Mucosa of descending colon (tissue), 3 donors: ENCODE measurements at regions not wholly inside any gene's neighbourhood (a gene's known extent, or its start where the extent isn't known, plus 50 kb on each side); places are given as distances from the start of the nearest gene placed in this dataset.

Experiments
- ATAC-seq: fragments of 200-7000 bp; cut with Tn5 transposase; one replicate; pipeline ENCODE4 v1.9.1; 2020; ENCODE audit warnings: mild to moderate bottlenecking, moderate library complexity
- DNase-seq, 3 donors: peaks; one replicate each; pipeline ENCODE4 v3.0.0-alpha.2; 2020
- H3K36me3 ChIP-seq: fragments of 200-600 bp; one replicate; pipeline ENCODE4 v1.8.0; 2021; ENCODE audit warnings: low read depth, mild to moderate bottlenecking
- H3K4me1 ChIP-seq: fragments of 200-600 bp; one replicate; pipeline ENCODE4 v1.8.0; 2021; ENCODE audit warnings: low read depth, mild to moderate bottlenecking
- H3K4me3 ChIP-seq: fragments of 200-600 bp; one replicate; pipeline ENCODE4 v1.8.0; 2021; ENCODE audit warnings: mild to moderate bottlenecking
- H3K9me3 ChIP-seq: fragments of 200-600 bp; one replicate; pipeline ENCODE4 v1.8.0; 2021; ENCODE audit warnings: mild to moderate bottlenecking
- CTCF ChIP-seq: fragments of 200-600 bp; IDR thresholded peaks from one replicate; pipeline ENCODE4 v1.8.0; 2022; ENCODE audit warnings: antibody characterized with exemption, mild to moderate bottlenecking
- intact Hi-C, 2 donors: fragments of 100-400 bp; cut with DNase I in 1 of 2; cut with micrococcal nuclease in 1 of 2; formaldehyde crosslinking; loops; one replicate each; pipeline versions ENCODE4 v1.11.0 to v1.11.1; 2022; cut with DNase I, micrococcal nuclease
- donor health status: DM: no; HTN: no; CAD: no; lungs with moderate emphysema.
- donor health status: DM: no; HTN: no; CAD: no.
- donor health status: DM: no; HTN: yes; CAD: no.

- no peaks in the 10 kb centered on the region for H3K36me3 ChIP-seq
- H3K9me3 ChIP-seq = no peaks in the 10 kb centered on the region
- intact Hi-C loops = no loop called here
- H3K4me1 ChIP-seq = no peaks in the 10 kb centered on the region
- DNase-seq = no peak
- no peak for ATAC-seq
- TF ChIP-seq CTCF = no peak
- no peak overlapping the region for H3K4me3 ChIP-seq
Observed at GRCh38 chr2:39530411-39530866, 93.4 kb upstream of the MAP4K3 start.

DNA sequence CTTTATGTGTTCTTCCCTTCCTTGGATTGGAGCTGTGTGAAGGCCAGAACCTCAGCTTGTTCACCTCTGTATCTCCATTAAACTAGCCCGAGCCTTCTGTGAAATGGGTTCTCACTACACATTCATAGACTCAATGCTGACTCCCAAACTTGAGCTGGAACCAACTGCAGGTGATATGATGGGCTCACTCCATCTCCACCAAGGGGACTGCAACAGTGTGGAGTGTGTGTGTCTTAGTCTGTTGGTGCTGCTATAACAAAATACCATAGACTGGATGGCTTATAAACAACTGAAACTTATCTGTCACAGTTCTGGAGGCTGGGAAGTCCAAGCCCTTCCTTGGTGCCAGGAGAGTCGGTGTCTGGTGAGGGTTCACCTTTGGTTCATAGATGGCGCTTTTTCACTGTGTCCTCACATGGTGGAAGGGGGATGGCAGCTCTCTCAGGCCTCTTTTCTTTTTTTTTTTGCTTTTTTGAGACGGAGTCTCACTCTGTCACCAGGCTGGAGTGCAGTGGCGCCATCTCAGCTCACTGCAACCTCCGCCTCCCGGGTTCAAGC is 94.2 kb upstream of the MAP4K3 start:
- DNase-seq = no peak
- intact Hi-C loops = no loop called here
- ATAC-seq = no peak
- Histone ChIP-seq H3K4me3 (no peak overlapping the region), H3K4me1 (no peaks in the 10 kb centered on the region), H3K36me3 (no peaks in the 10 kb centered on the region), H3K9me3 (no peaks in the 10 kb centered on the region)
- TF ChIP-seq CTCF = no peak

GRCh38 chr2:39532933-39533332 is 95.8 kb upstream of the MAP4K3 start:
- Histone ChIP-seq H3K4me1 (no peaks in the 10 kb centered on the region), H3K4me3 (no peak overlapping the region), H3K9me3 (no peaks in the 10 kb centered on the region), H3K36me3 (no peaks in the 10 kb centered on the region)
- intact Hi-C loops = no loop called here
- TF ChIP-seq CTCF = no peak
- ATAC-seq = no peak
- no peak for DNase-seq

- ATAC-seq = no peak
- TF ChIP-seq CTCF = no peak
- Histone ChIP-seq H3K4me3 (no peak overlapping the region), H3K9me3 (no peaks in the 10 kb centered on the region), H3K4me1 (no peaks in the 10 kb centered on the region), H3K36me3 (no peaks in the 10 kb centered on the region)
- DNase-seq = no peak
- intact Hi-C loops = no loop called here
Observed at GRCh38 chr2:39534095-39534711, 97.1 kb upstream of the MAP4K3 start.

DNA sequence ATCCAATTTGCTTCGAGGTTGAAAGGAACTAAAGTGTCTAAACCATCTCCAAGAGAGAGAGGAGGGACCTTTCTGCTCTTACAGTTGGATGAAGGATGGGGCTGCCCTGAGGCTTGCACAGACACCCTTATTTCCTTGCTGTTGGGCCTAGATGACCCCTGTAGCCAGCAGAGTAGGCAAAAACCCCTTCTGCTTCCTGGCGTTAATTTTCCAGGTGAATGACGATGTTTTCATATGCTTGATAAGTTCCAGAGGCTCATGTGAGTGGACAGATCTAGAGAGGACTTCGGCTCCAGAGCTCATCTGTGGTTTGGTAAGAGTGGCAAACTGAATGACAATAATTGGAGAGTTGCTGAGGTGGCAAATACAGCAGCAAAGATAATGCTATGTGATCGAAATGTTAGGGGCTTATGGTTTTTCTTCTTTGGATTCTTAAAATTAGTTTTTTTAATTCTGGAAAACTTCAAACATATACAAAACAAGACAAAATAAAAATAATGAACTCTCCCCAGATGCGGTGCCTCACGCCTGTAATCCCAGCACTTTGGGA is 98.6 kb upstream of the MAP4K3 start:
- no peak overlapping the region for H3K4me3 ChIP-seq
- no peak for ATAC-seq
- H3K36me3 ChIP-seq = no peaks in the 10 kb centered on the region
- H3K4me1 ChIP-seq = no peaks in the 10 kb centered on the region
- no peak for DNase-seq
- intact Hi-C loops = no loop called here
- TF ChIP-seq CTCF = no peak
- H3K9me3 ChIP-seq = no peaks in the 10 kb centered on the region
